Epithelial cell of proximal tubule (primary cell): ENCODE measurements at regions not wholly inside any gene's neighbourhood (a gene's known extent, or its start where the extent isn't known, plus 50 kb on each side); places are given as distances from the start of the nearest gene placed in this dataset.
"Not testable (repeated sequence)": the region's sequence is repeated elsewhere in the genome, so short reads cannot be mapped to it uniquely, and the experiment has no call there.

ENCODE experiments used
- DNase-seq: peaks from one replicate; pipeline ENCODE4 v3.0.0-alpha.2; 2011; ENCODE audit warnings: low read depth
- H3K4me3 ChIP-seq: 2 replicates; pipeline ENCODE4 v1.5.1; 2011; ENCODE audit warnings: low read depth, mild to moderate bottlenecking, low read length
- CTCF ChIP-seq: conservative IDR thresholded peaks from 2 replicates; pipeline ENCODE4 v1.5.1; 2012; ENCODE audit warnings: low read depth, mild to moderate bottlenecking, low read length

- no peak for DNase-seq
- no peak for TF ChIP-seq CTCF
- no peak overlapping the region for H3K4me3 ChIP-seq
Measured at GRCh38 chr2:84181927-84182326, 277.2 kb downstream of the SUCLG1 start.

- TF ChIP-seq CTCF: no peak
- DNase-seq: no peak
- H3K4me3 ChIP-seq: no peak overlapping the region
Measured at GRCh38 chr2:84177733-84178132, 281.3 kb downstream of the SUCLG1 start.

- no peak for DNase-seq
- no peak overlapping the region for H3K4me3 ChIP-seq
- TF ChIP-seq CTCF: no peak
Measured at GRCh38 chr2:84175970-84176369, 283.1 kb downstream of the SUCLG1 start.

- no peak for DNase-seq
- no peak for TF ChIP-seq CTCF
Measured at GRCh38 chr2:84175340-84175739, 283.7 kb downstream of the SUCLG1 start.

GRCh38 chr2:84173041-84173440, 286.0 kb downstream of the SUCLG1 start:
- TF ChIP-seq CTCF: no peak
- no peak for DNase-seq
- no peak overlapping the region for H3K4me3 ChIP-seq

More at GRCh38 chr2:84175340-84175739, 283.7 kb downstream of the SUCLG1 start:
- no peak overlapping the region for H3K4me3 ChIP-seq

- TF ChIP-seq CTCF: no peak
- no peak for DNase-seq
- H3K4me3 ChIP-seq: no peak overlapping the region
Measured at GRCh38 chr2:84170979-84171378, 288.1 kb downstream of the SUCLG1 start.

- no peak for DNase-seq
- TF ChIP-seq CTCF: no peak
- H3K4me3 ChIP-seq: no peak overlapping the region
Measured at GRCh38 chr2:84169871-84170270, 289.2 kb downstream of the SUCLG1 start.

- not testable (repeated sequence) for DNase-seq, H3K4me3 ChIP-seq
Measured at GRCh38 chr2:84168552-84168951, 290.5 kb downstream of the SUCLG1 start.
